Esophagus muscularis mucosa (tissue), 4 donors: ENCODE measurements at regions not wholly inside any gene's neighbourhood (a gene's known extent, or its start where the extent isn't known, plus 50 kb on each side); places are given as distances from the start of the nearest gene placed in this dataset.
"Not testable (repeated sequence)": the region's sequence is repeated elsewhere in the genome, so short reads cannot be mapped to it uniquely, and the experiment has no call there.

Experiments used
- DNase-seq: peaks from one replicate; pipeline ENCODE4 v3.0.0-alpha.2; 2017; ENCODE audit errors: extremely low spot score
- H3K27ac ChIP-seq, 4 donors: fragments of 200-600 bp; sonication (generic); replicated peaks in 1 of 4; 1 replicate in 3 of 4; 2 replicates in 1 of 4; pipeline ENCODE4 v1.5.1; 2016 to 2019; ENCODE audit warnings: mild to moderate bottlenecking in 1 of 4
- H3K27me3 ChIP-seq, 4 donors: fragments of 200-600 bp; sonication (generic); one replicate each; pipeline versions ENCODE4 v1.5.1 to v1.6.0; 2016 to 2019
- H3K36me3 ChIP-seq, 4 donors: fragments of 200-600 bp; sonication (generic); one replicate each; pipeline ENCODE4 v1.5.1; 2016 to 2019
- H3K4me1 ChIP-seq, 4 donors: fragments of 200-600 bp; sonication (generic); one replicate each; pipeline ENCODE4 v1.5.1; 2016 to 2019
- H3K4me3 ChIP-seq, 4 donors: fragments of 200-600 bp; sonication (generic); 1 replicate in 2 of 4; 2 replicates in 2 of 4; pipeline ENCODE4 v1.5.1; 2016 to 2019; ENCODE audit warnings: mild to moderate bottlenecking in 4 of 4, moderate library complexity in 1 of 4
- H3K9me3 ChIP-seq, 4 donors: fragments of 200-600 bp; sonication (generic); 1 replicate in 3 of 4; 2 replicates in 1 of 4; pipeline ENCODE4 v1.5.1; 2016 to 2019
- CTCF ChIP-seq, 3 experiments: fragments of 200-600 bp in 2 of 3; fragments of 450-650 bp in 1 of 3; sonication (generic) in 2 of 3; IDR thresholded peaks; one replicate each; pipeline ENCODE4 v1.5.1; 2017 to 2019; ENCODE audit warnings: antibody characterized with exemption in 3 of 3, mild to moderate bottlenecking in 2 of 3, moderate library complexity in 1 of 3
- EP300 ChIP-seq: sonication (generic); formaldehyde crosslinking; IDR thresholded peaks from one replicate; pipeline ENCODE4 v1.6.1; 2017; ENCODE audit warnings: antibody characterized with exemption
- POLR2A ChIP-seq: fragments of 450-650 bp; IDR thresholded peaks from one replicate; pipeline ENCODE4 v1.6.1; 2017; ENCODE audit warnings: antibody characterized with exemption, moderate library complexity, mild to moderate bottlenecking, low read depth
- POLR2AphosphoS5 ChIP-seq, 2 donors: sonication (generic); formaldehyde crosslinking; IDR thresholded peaks; one replicate each; pipeline ENCODE4 v1.6.1; 2017; ENCODE audit warnings: antibody characterized with exemption in 2 of 2
- WGBS: methylation state at CpG from one replicate; pipeline ENCODE4 v1.1.5; 2018; 5-methylcytosine and 5-hydroxymethylcytosine counted together
- intact Hi-C: fragments of 100-400 bp; cut with DNase I; formaldehyde crosslinking; loops from one replicate; pipeline ENCODE4 v1.15.1; 2023

- no peaks in the 10 kb centered on the region for H3K27me3 ChIP-seq
- DNase-seq, result no peak
- 93% methylated on average over 6 of the region's 6 CpGs for WGBS
- H3K36me3 ChIP-seq, result no peaks in the 10 kb centered on the region
- TF ChIP-seq POLR2AphosphoS5 (IDR thresholded peaks at IDR 0.05) (no peak), POLR2A (no peak), CTCF (IDR thresholded peaks at IDR 0.05) (no peak), EP300 (no peak)
- H3K4me1 ChIP-seq, result peaks cover 0 to under 1% (median 0%) of the 10 kb centered on the region in 4 donors
- no peaks in the 10 kb centered on the region for H3K9me3 ChIP-seq
- intact Hi-C loops, result no loop called here
- no peak overlapping the region for H3K27ac ChIP-seq
- no peak overlapping the region for H3K4me3 ChIP-seq
Observed at GRCh38 chr10:30694518-30695228, 65.1 kb upstream of the LYZL2 start.

GRCh38 chr10:30691639-30692015 lies 62.1 kb upstream of the LYZL2 start:
- Histone ChIP-seq H3K4me1 (peaks cover 0 to 6% (median 0%) of the 10 kb centered on the region in 4 donors), H3K27me3 (peaks cover 0 to 10% (median 0%) of the 10 kb centered on the region in 4 donors), H3K36me3 (no peaks in the 10 kb centered on the region), H3K9me3 (no peaks in the 10 kb centered on the region), H3K27ac (no peak overlapping the region), H3K4me3 (no peak overlapping the region)
- no peak for DNase-seq
- intact Hi-C loops, result no loop called here
- TF ChIP-seq POLR2A (no peak), CTCF (IDR thresholded peaks at IDR 0.05) (no peak), EP300 (no peak), POLR2AphosphoS5 (IDR thresholded peaks at IDR 0.05) (no peak)
- 88% methylated on average over 13 of the region's 13 CpGs for WGBS

GRCh38 chr10:30690948-30691638 lies 61.5 kb upstream of the LYZL2 start:
- H3K4me3 ChIP-seq, H3K9me3 ChIP-seq, H3K27ac ChIP-seq, H3K4me1 ChIP-seq, H3K36me3 ChIP-seq, DNase-seq, intact Hi-C loops: not testable (repeated sequence)
- peaks cover 0 to 10% (median 0%) of the 10 kb centered on the region in 4 donors for H3K27me3 ChIP-seq
- 89% methylated on average over 24 of the region's 24 CpGs for WGBS

GRCh38 chr10:30688456-30688855 lies 58.9 kb upstream of the LYZL2 start:
- Histone ChIP-seq H3K27me3 (peaks cover 0 to 18% (median 0%) of the 10 kb centered on the region in 4 donors), H3K4me3 (no peak overlapping the region), H3K4me1 (peaks cover 0 to 6% (median 0%) of the 10 kb centered on the region in 4 donors), H3K36me3 (no peaks in the 10 kb centered on the region), H3K27ac (no peak overlapping the region), H3K9me3 (no peaks in the 10 kb centered on the region)
- DNase-seq, result no peak
- 63% methylated on average over 4 of the region's 4 CpGs for WGBS
- no peak for TF ChIP-seq POLR2AphosphoS5 (IDR thresholded peaks at IDR 0.05)
- TF ChIP-seq EP300, result no peak
- TF ChIP-seq CTCF (IDR thresholded peaks at IDR 0.05), result no peak
- TF ChIP-seq POLR2A, result no peak
- intact Hi-C loops, result no loop called here

GRCh38 chr10:30687698-30688213 lies 58.2 kb upstream of the LYZL2 start:
- H3K4me1 ChIP-seq, result peaks cover 0 to 6% (median 0%) of the 10 kb centered on the region in 4 donors
- no peaks in the 10 kb centered on the region for H3K36me3 ChIP-seq
- intact Hi-C loops, result no loop called here
- 0% methylated on average over 7 of the region's 7 CpGs for WGBS
- no peak for DNase-seq
- H3K27me3 ChIP-seq, result peaks cover 0 to 20% (median 0%) of the 10 kb centered on the region in 4 donors
- H3K9me3 ChIP-seq, result no peaks in the 10 kb centered on the region
- H3K27ac ChIP-seq, result no peak overlapping the region
- no peak overlapping the region for H3K4me3 ChIP-seq
- TF ChIP-seq CTCF (IDR thresholded peaks at IDR 0.05) (peak; percentile 69 to 85 (median 75)), POLR2AphosphoS5 (IDR thresholded peaks at IDR 0.05) (no peak)
